Occipital lobe (tissue), 1 donor: ENCODE measurements at regions not wholly inside any gene's neighbourhood (a gene's known extent, or its start where the extent isn't known, plus 50 kb on each side); places are given as distances from the start of the nearest gene placed in this dataset.

ENCODE experiments used
- DNase-seq: peaks from one replicate; lab custom pipeline; 2025; lab: John Stamatoyannopoulos, UW

DNA sequence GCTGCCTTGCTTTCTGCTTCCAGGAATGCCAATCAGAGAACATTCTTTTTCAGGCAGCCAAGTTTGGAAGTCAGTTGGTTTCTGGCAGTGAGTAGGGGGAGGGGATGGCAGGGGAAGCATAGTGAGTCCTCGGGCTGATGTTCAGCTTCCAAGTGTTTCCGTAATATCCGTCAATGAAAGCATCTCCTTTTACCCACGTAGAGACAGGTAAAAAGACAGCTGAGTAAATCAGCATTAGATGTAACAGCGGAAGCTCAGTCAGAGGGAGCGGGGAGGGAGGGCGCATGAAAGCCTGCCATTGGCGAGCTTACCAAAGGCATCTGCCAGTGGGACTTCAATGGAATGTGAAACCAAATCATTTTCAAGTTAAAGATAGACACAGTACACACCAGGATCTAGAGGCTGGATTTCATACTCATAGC is 117.1 kb upstream of the DTNA start:
- DNase-seq = peak; percentile 69

DNA sequence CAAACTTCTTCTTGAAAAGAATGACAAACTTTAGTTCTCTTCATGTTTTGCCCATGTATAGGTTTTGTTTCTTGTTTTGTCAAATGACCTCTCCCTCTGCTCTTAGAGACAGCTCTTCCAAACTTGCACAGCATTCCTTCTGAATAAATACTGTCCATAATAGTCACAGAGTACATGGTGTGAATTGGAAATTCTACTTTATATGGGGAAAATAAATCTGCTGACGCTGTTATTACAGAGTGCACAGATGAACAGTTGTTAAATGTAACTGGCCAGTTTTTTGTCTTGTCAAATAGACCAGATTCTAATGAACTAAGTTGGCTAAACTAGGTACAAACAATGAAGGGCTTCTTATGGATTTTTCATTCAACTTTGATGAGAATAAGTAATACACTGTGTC is 115.8 kb upstream of the DTNA start:
- DNase-seq = no peak

DNA sequence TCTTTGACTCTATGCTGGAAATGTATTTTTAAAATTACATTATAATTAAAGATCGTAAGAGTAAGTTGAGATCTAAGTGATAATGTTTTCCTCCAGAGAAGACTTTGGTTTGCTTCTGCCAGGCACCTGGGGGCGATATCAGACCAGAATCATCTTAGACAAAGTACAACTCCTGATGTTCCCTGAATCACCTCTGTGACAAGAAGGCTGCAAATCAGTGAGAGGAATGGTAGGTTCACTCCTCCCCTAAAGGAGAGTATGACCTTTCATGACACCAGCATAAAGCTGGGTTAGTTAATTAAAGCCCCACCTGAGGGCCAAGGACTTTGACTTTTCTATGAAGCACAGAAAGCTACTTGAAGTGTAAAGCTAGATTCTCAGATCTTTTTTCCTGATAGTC is 114.4 kb upstream of the DTNA start:
- DNase-seq = no peak

DNA sequence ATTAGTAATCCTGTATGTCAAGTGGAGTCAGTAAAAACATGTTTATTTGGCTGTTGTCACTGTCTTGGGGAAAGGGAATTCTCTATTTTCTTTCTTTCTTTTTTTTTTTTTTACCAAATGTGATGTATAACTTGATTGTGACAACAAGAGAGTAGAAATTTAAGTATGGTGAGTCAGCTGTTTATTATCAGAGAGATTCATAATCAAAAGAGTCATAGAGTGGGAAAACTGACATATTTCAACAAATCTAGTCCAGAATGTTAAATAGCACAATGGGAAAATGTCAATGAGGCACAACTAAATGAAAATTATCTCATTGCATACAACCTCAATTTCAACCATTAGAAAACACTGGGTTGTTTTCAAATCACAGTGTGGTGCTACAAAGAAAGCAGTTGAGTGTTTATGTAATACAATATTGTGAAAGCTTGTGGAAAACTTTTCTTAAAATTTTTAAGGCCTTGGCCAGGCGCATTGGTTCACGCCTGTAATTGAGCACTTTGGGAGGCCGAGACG is 111.9 kb upstream of the DTNA start:
- no peak for DNase-seq

GRCh38 chr18:34600158-34600557 is 109.9 kb upstream of the DTNA start:
- DNase-seq = no peak

DNA sequence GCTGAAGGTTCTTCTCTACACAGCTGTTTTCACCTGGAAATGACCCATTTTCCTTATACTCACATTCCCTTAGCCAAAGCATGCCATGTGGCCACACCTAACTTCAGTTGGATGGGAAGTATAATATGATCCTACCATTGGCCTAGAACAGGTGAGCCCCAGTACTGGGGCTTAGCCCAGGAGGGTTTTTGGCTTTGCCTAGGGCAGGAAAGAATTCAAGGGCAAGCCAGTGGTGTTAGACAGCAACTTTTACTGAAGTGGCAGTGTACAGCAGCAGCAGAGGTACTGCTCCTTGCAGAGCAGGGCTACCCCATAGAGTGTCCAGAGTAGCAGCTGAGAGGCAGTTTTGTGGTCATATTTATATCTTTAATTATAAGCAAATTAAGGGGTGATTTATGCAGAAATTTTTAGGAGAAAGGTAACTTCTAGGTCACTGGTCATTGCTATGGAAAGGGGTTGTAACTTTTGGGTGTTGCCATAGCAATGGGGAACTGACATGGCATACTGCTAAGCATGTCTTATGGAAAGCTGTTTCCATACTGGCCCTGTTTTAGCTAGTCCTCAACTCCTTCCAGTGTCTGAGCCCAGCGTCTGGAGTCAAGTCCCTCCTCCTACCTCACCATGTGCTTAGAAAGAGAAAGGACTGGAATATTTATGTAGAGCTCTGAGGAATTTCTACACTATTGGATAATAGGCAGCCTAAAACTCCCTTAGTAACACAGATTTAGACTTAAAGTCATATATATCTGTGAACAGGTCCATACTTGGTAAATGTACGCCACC is 109.0 kb upstream of the DTNA start:
- no peak for DNase-seq

DNA sequence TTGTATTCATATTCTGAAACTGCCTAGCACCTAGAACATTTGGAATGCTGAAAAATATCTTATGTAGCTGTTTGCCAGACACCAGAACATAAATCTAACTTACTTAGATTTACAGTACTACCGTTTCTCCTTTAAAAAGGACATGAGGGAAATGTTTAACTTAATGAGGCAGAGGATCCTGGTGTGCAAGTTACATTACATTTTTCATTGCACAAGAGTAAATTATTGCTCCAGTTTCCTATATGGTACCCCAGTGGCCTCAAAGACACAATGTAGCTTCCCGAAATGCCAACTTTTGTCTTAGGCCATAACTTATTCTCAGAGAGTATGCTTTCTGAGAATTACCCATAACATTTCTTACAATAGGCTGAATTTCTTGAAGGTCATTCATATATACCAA is 105.5 kb upstream of the DTNA start:
- no peak for DNase-seq

- no peak for DNase-seq
Measured at GRCh38 chr18:34606851-34607250, 103.2 kb upstream of the DTNA start.

DNA sequence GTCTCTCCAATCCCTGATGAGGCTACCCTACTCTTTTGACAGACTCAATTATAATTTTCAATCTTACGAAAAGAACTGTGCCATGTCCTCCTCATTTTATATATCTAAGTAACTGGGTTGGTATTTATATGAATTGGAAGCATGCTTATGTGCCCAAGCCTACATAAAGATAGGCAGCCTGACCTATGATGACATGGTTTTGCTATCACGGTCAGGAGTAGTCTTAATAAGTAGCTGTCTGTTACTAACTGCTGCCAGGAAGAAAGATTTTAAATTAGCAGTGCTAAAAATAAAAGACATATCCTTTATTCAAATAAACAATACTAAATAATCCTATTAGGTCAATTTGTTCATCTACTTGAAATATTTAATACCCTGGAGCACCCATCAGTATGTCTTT is 102.0 kb upstream of the DTNA start:
- no peak for DNase-seq

- DNase-seq = no peak
Measured at GRCh38 chr18:34609986-34610648, 100.0 kb upstream of the DTNA start.

DNA sequence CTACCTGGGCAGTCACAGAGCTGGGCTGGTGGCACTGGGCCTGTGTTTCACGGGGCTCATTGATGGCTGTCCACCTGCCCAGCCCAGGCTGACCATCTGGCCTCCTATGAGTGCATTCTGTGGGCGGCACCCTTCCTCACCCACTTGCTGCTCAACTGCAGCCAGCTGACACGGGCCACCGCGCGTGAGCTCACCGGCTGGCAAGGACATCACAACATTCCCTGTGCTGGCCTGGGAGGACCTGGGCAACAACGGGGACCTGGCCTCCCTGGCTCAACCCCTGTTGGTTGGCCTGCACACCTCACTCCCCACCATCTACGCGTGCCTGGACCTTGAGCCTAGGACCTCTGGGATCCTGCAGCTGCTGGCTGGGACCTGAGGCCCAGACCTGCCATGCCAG is 98.2 kb upstream of the DTNA start:
- DNase-seq = no peak

- no peak for DNase-seq
Measured at GRCh38 chr18:34620258-34620861, 89.7 kb upstream of the DTNA start.

- no peak for DNase-seq
Measured at GRCh38 chr18:34623557-34623956, 86.5 kb upstream of the DTNA start.

DNA sequence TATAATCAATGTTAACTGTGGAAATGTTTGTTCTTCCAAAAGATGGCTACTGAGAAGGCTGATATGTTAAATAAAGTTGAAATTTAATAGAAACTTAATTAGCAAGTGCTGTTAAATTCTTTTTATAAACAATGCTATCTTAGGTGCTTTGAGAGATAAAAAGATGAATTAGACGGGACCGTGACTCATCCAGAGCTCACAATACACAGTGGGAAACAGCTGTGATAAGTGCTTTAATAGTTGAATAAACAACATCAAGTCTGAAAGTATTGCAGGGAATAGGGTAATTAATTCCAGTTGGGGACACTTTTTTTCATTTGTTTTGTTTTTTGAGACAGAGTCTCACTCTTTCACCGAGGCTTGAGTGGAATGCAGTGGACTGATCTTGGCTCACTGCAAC is 85.5 kb upstream of the DTNA start:
- no peak for DNase-seq

- DNase-seq = no peak
Measured at GRCh38 chr18:34626404-34627136, 83.5 kb upstream of the DTNA start.

GRCh38 chr18:34627137-34627920 is 82.8 kb upstream of the DTNA start:
- no peak for DNase-seq

GRCh38 chr18:34631093-34631966 is 78.8 kb upstream of the DTNA start:
- DNase-seq = no peak

DNA sequence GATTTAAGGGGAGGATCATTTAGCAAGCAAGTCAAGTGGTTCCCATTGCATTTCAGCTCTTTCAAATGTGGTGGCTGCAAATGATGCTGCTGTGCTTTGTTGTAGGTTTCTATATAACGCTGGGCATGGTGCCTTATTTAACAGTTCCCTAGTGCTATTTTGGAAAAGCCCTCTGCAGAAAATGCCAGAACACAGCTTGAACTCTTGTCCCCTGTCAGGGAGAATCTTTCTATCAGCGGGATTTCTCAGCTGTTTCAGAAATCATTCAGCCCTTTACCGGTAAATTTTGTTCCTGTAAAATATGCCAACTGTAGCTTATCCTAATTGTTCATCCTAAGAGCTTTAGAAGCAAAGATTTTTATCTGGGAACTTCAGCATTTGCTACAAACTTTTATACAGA is 77.8 kb upstream of the DTNA start:
- no peak for DNase-seq

- no peak for DNase-seq
Measured at GRCh38 chr18:34633368-34633767, 76.7 kb upstream of the DTNA start.
